Tibial nerve (tissue), 4 donors: ENCODE measurements at regions not wholly inside any gene's neighbourhood (a gene's known extent, or its start where the extent isn't known, plus 50 kb on each side); places are given as distances from the start of the nearest gene placed in this dataset.
A peak's percentile ranks its signal among the peaks of the same experiment; 100 is the strongest.

Experiments
- DNase-seq, 2 donors: peaks; one replicate each; pipeline ENCODE4 v3.0.0-alpha.2; 2019; ENCODE audit warnings: low spot score in 2 of 2
- H3K27ac ChIP-seq, 4 donors: fragments of 200-600 bp; sonication (generic) in 3 of 4; one replicate each; pipeline ENCODE4 v1.5.1; 2017 to 2019; ENCODE audit warnings: mild to moderate bottlenecking in 1 of 4
- H3K27me3 ChIP-seq, 2 donors: fragments of 200-600 bp; sonication (generic) in 1 of 2; one replicate each; pipeline versions ENCODE4 v1.5.1 to v1.6.0; 2017 to 2019
- H3K36me3 ChIP-seq, 3 donors: fragments of 200-600 bp; sonication (generic); one replicate each; pipeline ENCODE4 v1.5.1; 2018 to 2019
- H3K4me1 ChIP-seq, 4 donors: fragments of 200-600 bp; sonication (generic) in 3 of 4; one replicate each; pipeline ENCODE4 v1.5.1; 2017 to 2019
- H3K4me3 ChIP-seq, 4 donors: fragments of 200-600 bp; sonication (generic) in 3 of 4; one replicate each; pipeline ENCODE4 v1.5.1; 2017 to 2019; ENCODE audit warnings: mild to moderate bottlenecking in 1 of 4, moderate library complexity in 1 of 4
- H3K9me3 ChIP-seq, 4 donors: fragments of 200-600 bp; sonication (generic) in 3 of 4; one replicate each; pipeline ENCODE4 v1.5.1; 2017 to 2019
- CTCF ChIP-seq, 5 experiments: fragments of 200-600 bp in 3 of 5; fragments of 450-650 bp in 2 of 5; sonication (generic) in 3 of 5; IDR thresholded peaks; one replicate each; pipeline ENCODE4 v1.5.1; 2016 to 2019; ENCODE audit warnings: antibody characterized with exemption in 5 of 5, mild to moderate bottlenecking in 3 of 5, moderate library complexity in 2 of 5
- EP300 ChIP-seq, 2 donors: sonication (generic); formaldehyde crosslinking; IDR thresholded peaks; one replicate each; pipeline ENCODE4 v1.6.1; 2017; ENCODE audit warnings: antibody characterized with exemption in 2 of 2, mild to moderate bottlenecking in 1 of 2
- POLR2A ChIP-seq, 2 donors: fragments of 450-650 bp; IDR thresholded peaks; one replicate each; pipeline ENCODE4 v1.6.1; 2017; ENCODE audit warnings: antibody characterized with exemption in 2 of 2, mild to moderate bottlenecking in 2 of 2, moderate library complexity in 2 of 2
- WGBS, 2 donors: methylation state at CpG; one replicate each; pipeline ENCODE4 v1.1.5; 2018; 5-methylcytosine and 5-hydroxymethylcytosine counted together

- TF ChIP-seq CTCF (IDR thresholded peaks at IDR 0.05) (no peak), EP300 (IDR thresholded peaks at IDR 0.05) (peak in 1 of 2 donors; percentile 13)
These were observed 440.4 kb downstream of the DMRT2 start for GRCh38 chr9:1490341-1491232.

GRCh38 chr9:1492156-1492555 is 442.0 kb downstream of the DMRT2 start:
- no peak overlapping the region for H3K27ac ChIP-seq
- H3K9me3 ChIP-seq, result no peaks in the 10 kb centered on the region
- no peak for TF ChIP-seq EP300 (IDR thresholded peaks at IDR 0.05)
- TF ChIP-seq CTCF (IDR thresholded peaks at IDR 0.05), result no peak
- TF ChIP-seq POLR2A (IDR thresholded peaks at IDR 0.05), result no peak
- WGBS, 2 donors, result 75 to 78% methylated on average over 3 of the region's 3 CpGs
- peaks cover 0 to 6% (median 0%) of the 10 kb centered on the region in 4 donors for H3K4me1 ChIP-seq
- no peaks in the 10 kb centered on the region for H3K27me3 ChIP-seq
- no peaks in the 10 kb centered on the region for H3K36me3 ChIP-seq
- H3K4me3 ChIP-seq, result no peak overlapping the region
- DNase-seq, result no peak

More at GRCh38 chr9:1490341-1491232, 440.4 kb downstream of the DMRT2 start:
- peak overlapping the region in 1 of 4 donors; percentile 18 for H3K27ac ChIP-seq
- no peaks in the 10 kb centered on the region for H3K9me3 ChIP-seq
- H3K4me1 ChIP-seq, result peaks cover 0 to 6% (median 0%) of the 10 kb centered on the region in 4 donors
- WGBS, 2 donors, result 58% methylated on average over 8 of the region's 8 CpGs
- no peak overlapping the region for H3K4me3 ChIP-seq
- no peaks in the 10 kb centered on the region for H3K27me3 ChIP-seq
- DNase-seq, result no peak
- H3K36me3 ChIP-seq, result no peaks in the 10 kb centered on the region

GRCh38 chr9:1495282-1496030 is 445.3 kb downstream of the DMRT2 start:
- Histone ChIP-seq H3K27me3 (no peaks in the 10 kb centered on the region), H3K4me3 (no peak overlapping the region), H3K27ac (no peak overlapping the region), H3K9me3 (no peaks in the 10 kb centered on the region), H3K36me3 (no peaks in the 10 kb centered on the region), H3K4me1 (no peaks in the 10 kb centered on the region)
- WGBS, 2 donors, result 84 to 98% methylated on average over 2 of the region's 2 CpGs
- no peak for TF ChIP-seq POLR2A (IDR thresholded peaks at IDR 0.05)
- no peak for TF ChIP-seq CTCF (IDR thresholded peaks at IDR 0.05)
- TF ChIP-seq EP300 (IDR thresholded peaks at IDR 0.05), result no peak
- DNase-seq, result no peak

GRCh38 chr9:1505489-1505888 is 455.3 kb downstream of the DMRT2 start:
- no peak for DNase-seq
- H3K27me3 ChIP-seq, result no peaks in the 10 kb centered on the region
- peaks cover 0 to 7% (median 0%) of the 10 kb centered on the region in 4 donors for H3K9me3 ChIP-seq
- WGBS, 2 donors, result 32 to 82% methylated on average over 2 of the region's 2 CpGs
- no peak overlapping the region for H3K27ac ChIP-seq
- TF ChIP-seq EP300 (IDR thresholded peaks at IDR 0.05) (no peak), POLR2A (IDR thresholded peaks at IDR 0.05) (no peak), CTCF (IDR thresholded peaks at IDR 0.05) (no peak)
- H3K36me3 ChIP-seq, result no peaks in the 10 kb centered on the region
- H3K4me1 ChIP-seq, result no peaks in the 10 kb centered on the region
- no peak overlapping the region for H3K4me3 ChIP-seq

- no peaks in the 10 kb centered on the region for H3K36me3 ChIP-seq
- DNase-seq, result no peak
- no peak overlapping the region for H3K4me3 ChIP-seq
- peaks cover 0 to 12% (median 0%) of the 10 kb centered on the region in 4 donors for H3K4me1 ChIP-seq
- no peak overlapping the region for H3K27ac ChIP-seq
- no peaks in the 10 kb centered on the region for H3K9me3 ChIP-seq
- TF ChIP-seq EP300 (IDR thresholded peaks at IDR 0.05), result no peak
- no peak for TF ChIP-seq CTCF (IDR thresholded peaks at IDR 0.05)
- no peak for TF ChIP-seq POLR2A (IDR thresholded peaks at IDR 0.05)
- H3K27me3 ChIP-seq, result no peaks in the 10 kb centered on the region
- 82 to 85% methylated on average over 4 of the region's 4 CpGs for WGBS, 2 donors
These were observed 460.6 kb downstream of the DMRT2 start for GRCh38 chr9:1510712-1511111.
